ENCODE measurements at regions not wholly inside any gene's neighbourhood (a gene's known extent, or its start where the extent isn't known, plus 50 kb on each side); places are given as distances from the start of the nearest gene placed in this dataset.

GRCh38 chr16:52657924-52658323, 111.0 kb upstream of the TOX3 start:
- TF ChIP-seq POLR2A (IDR thresholded peaks at IDR 0.05) (no peak), EP300 (IDR thresholded peaks at IDR 0.05; ENCODE audit: low read depth) (no peak)
- TF ChIP-seq, protein P1, sequence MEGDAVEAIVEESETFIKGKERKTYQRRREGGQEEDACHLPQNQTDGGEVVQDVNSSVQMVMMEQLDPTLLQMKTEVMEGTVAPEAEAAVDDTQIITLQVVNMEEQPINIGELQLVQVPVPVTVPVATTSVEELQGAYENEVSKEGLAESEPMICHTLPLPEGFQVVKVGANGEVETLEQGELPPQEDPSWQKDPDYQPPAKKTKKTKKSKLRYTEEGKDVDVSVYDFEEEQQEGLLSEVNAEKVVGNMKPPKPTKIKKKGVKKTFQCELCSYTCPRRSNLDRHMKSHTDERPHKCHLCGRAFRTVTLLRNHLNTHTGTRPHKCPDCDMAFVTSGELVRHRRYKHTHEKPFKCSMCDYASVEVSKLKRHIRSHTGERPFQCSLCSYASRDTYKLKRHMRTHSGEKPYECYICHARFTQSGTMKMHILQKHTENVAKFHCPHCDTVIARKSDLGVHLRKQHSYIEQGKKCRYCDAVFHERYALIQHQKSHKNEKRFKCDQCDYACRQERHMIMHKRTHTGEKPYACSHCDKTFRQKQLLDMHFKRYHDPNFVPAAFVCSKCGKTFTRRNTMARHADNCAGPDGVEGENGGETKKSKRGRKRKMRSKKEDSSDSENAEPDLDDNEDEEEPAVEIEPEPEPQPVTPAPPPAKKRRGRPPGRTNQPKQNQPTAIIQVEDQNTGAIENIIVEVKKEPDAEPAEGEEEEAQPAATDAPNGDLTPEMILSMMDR (IDR thresholded peaks at IDR 0.05): no peak

Data from transverse colon (tissue), 3 donors.